H9 (cell line): ENCODE measurements at regions not wholly inside any gene's neighbourhood (a gene's known extent, or its start where the extent isn't known, plus 50 kb on each side); places are given as distances from the start of the nearest gene placed in this dataset.

Source experiments
- DNase-seq: peaks from one replicate; pipeline ENCODE4 v3.0.0-alpha.2; 2017
- H2AFZ ChIP-seq: one replicate; pipeline ENCODE4 v1.6.1; 2013; ENCODE audit warnings: mild to moderate bottlenecking, low read length, control low read depth, moderate library complexity
- H2AK5ac ChIP-seq: 2 replicates; pipeline ENCODE4 v1.6.1; 2013; ENCODE audit warnings: low read length, control low read depth, mixed read lengths; ENCODE audit not compliant: insufficient read length
- H2BK120ac ChIP-seq: one replicate; pipeline ENCODE4 v1.6.1; 2013; ENCODE audit warnings: low read depth, mild to moderate bottlenecking, low read length, control low read depth, inconsistent platforms; ENCODE audit not compliant: poor library complexity, severe bottlenecking
- H2BK12ac ChIP-seq: 2 replicates; pipeline ENCODE4 v1.6.1; 2013; ENCODE audit warnings: low read length, control low read depth, mixed read lengths, low read depth; ENCODE audit not compliant: insufficient read length
- H2BK15ac ChIP-seq: 2 replicates; pipeline ENCODE4 v1.6.1; 2013; ENCODE audit warnings: low read depth, low read length, control low read depth
- H2BK20ac ChIP-seq: one replicate; pipeline ENCODE4 v1.6.1; 2013; ENCODE audit warnings: low read depth, mild to moderate bottlenecking, low read length, control low read depth, inconsistent platforms; ENCODE audit not compliant: poor library complexity, severe bottlenecking
- H2BK5ac ChIP-seq: 2 replicates; pipeline ENCODE4 v1.6.1; 2013; ENCODE audit warnings: low read length, control low read depth, mixed read lengths; ENCODE audit not compliant: insufficient read length
- H3K14ac ChIP-seq: 2 replicates; pipeline ENCODE4 v1.6.1; 2013; ENCODE audit warnings: low read length, control low read depth; ENCODE audit not compliant: insufficient read depth
- H3K18ac ChIP-seq: 2 replicates; pipeline ENCODE4 v1.6.1; 2013; ENCODE audit warnings: low read depth, mild to moderate bottlenecking, mixed read lengths, low read length, control low read depth; ENCODE audit not compliant: insufficient read length
- H3K23ac ChIP-seq: 2 replicates; pipeline ENCODE4 v1.6.1; 2013; ENCODE audit warnings: low read length, control low read depth, mixed read lengths, low read depth; ENCODE audit not compliant: insufficient read length
- H3K23me2 ChIP-seq: 2 replicates; pipeline ENCODE4 v1.6.1; 2013; ENCODE audit warnings: low read depth, mild to moderate bottlenecking, mixed read lengths, low read length, control low read depth; ENCODE audit not compliant: insufficient read length, poor library complexity, severe bottlenecking
- H3K27ac ChIP-seq: 2 replicates; pipeline ENCODE4 v1.5.1; 2013; ENCODE audit warnings: low read length, control low read depth, mixed read lengths, low read depth; ENCODE audit not compliant: insufficient read length
- H3K27me3 ChIP-seq: 2 replicates; pipeline ENCODE4 v1.6.1; 2013; ENCODE audit warnings: low read length, control low read depth, inconsistent platforms; ENCODE audit not compliant: insufficient read depth
- H3K4ac ChIP-seq: 2 replicates; pipeline ENCODE4 v1.6.1; 2013; ENCODE audit warnings: low read depth, mild to moderate bottlenecking, control low read depth, inconsistent platforms, low read length, moderate library complexity
- H3K4me1 ChIP-seq: 2 replicates; pipeline ENCODE4 v1.6.1; 2013; ENCODE audit warnings: low read length, control low read depth, inconsistent platforms; ENCODE audit not compliant: insufficient read depth
- H3K4me2 ChIP-seq: 2 replicates; pipeline ENCODE4 v1.6.1; 2013; ENCODE audit warnings: low read length, control low read depth, mixed read lengths; ENCODE audit not compliant: insufficient read length, insufficient read depth
- H3K56ac ChIP-seq: 2 replicates; pipeline ENCODE4 v1.6.1; 2013; ENCODE audit warnings: low read depth, mild to moderate bottlenecking, mixed read lengths, low read length, control low read depth; ENCODE audit not compliant: insufficient read length
- H3K79me1 ChIP-seq: 2 replicates; pipeline ENCODE4 v1.6.1; 2013; ENCODE audit warnings: low read depth, mild to moderate bottlenecking, moderate library complexity, low read length, control low read depth, inconsistent platforms; ENCODE audit not compliant: insufficient read depth, poor library complexity, severe bottlenecking
- H3K79me2 ChIP-seq: 2 replicates; pipeline ENCODE4 v1.6.1; 2013; ENCODE audit warnings: low read length, control low read depth, inconsistent platforms; ENCODE audit not compliant: insufficient read depth
- H3K9ac ChIP-seq: 2 replicates; pipeline ENCODE4 v1.6.1; 2013; ENCODE audit warnings: low read length, control low read depth, mixed read lengths; ENCODE audit not compliant: insufficient read length; ENCODE audit errors: extremely low read depth
- H3K9me3 ChIP-seq: one replicate; pipeline ENCODE4 v1.6.1; 2013; ENCODE audit warnings: low read depth, low read length, inconsistent platforms; ENCODE audit not compliant: control insufficient read depth
- H3T11ph ChIP-seq: one replicate; pipeline ENCODE4 v1.6.1; 2013; ENCODE audit warnings: mild to moderate bottlenecking, low read length, control low read depth, inconsistent platforms
- H4K20me1 ChIP-seq: one replicate; pipeline ENCODE4 v1.6.1; 2013; ENCODE audit not compliant: control insufficient read depth, insufficient read length, insufficient read depth
- H4K5ac ChIP-seq: 2 replicates; pipeline ENCODE4 v1.6.1; 2013; ENCODE audit warnings: low read depth, mild to moderate bottlenecking, mixed read lengths, low read length, control low read depth; ENCODE audit not compliant: insufficient read length
- H4K8ac ChIP-seq: replicated peaks from 2 replicates; pipeline ENCODE4 v1.6.1; 2013; ENCODE audit warnings: low read length, control low read depth, mixed read lengths, low read depth; ENCODE audit not compliant: insufficient read length
- H4K91ac ChIP-seq: 2 replicates; pipeline ENCODE4 v1.6.1; 2013; ENCODE audit warnings: low read depth, mild to moderate bottlenecking, moderate library complexity, mixed read lengths, low read length, control low read depth; ENCODE audit not compliant: insufficient read length
- H3K27ac Mint-ChIP-seq, 3 experiments: 2 replicates in 2 of 3; 3 replicates in 1 of 3; pipeline ENCODE4 v1.8.0; 2020 to 2021; ENCODE audit warnings: mixed read lengths in 3 of 3, mild to moderate bottlenecking in 1 of 3, moderate library complexity in 1 of 3
- H3K27me3 Mint-ChIP-seq: 2 replicates; pipeline ENCODE4 v1.8.0; 2021; ENCODE audit warnings: low read depth, mild to moderate bottlenecking, moderate library complexity, mixed read lengths
- H3K36me3 Mint-ChIP-seq, 3 experiments: 2 replicates in 2 of 3; 3 replicates in 1 of 3; pipeline ENCODE4 v1.8.0; 2020 to 2021; ENCODE audit warnings: low read depth in 3 of 3, mixed read lengths in 3 of 3; ENCODE audit not compliant: insufficient read depth in 1 of 3
- H3K4me1 Mint-ChIP-seq, 2 experiments: 2 replicates each; pipeline ENCODE4 v1.8.0; 2020; ENCODE audit warnings: mixed read lengths in 2 of 2
- H3K4me3 Mint-ChIP-seq, 2 experiments: 2 replicates in 1 of 2; 3 replicates in 1 of 2; pipeline ENCODE4 v1.8.0; 2020 to 2021; ENCODE audit warnings: mild to moderate bottlenecking in 2 of 2, mixed read lengths in 2 of 2, moderate library complexity in 1 of 2
- H3K9me3 Mint-ChIP-seq, 2 experiments: 2 replicates in 1 of 2; 3 replicates in 1 of 2; pipeline ENCODE4 v1.8.0; 2020; ENCODE audit warnings: mild to moderate bottlenecking in 2 of 2, mixed read lengths in 2 of 2, moderate library complexity in 1 of 2
- CTCF ChIP-seq: fragments of 200-600 bp; sonication (generic); conservative IDR thresholded peaks from 3 replicates; pipeline ENCODE4 v1.8.0; 2021; ENCODE audit warnings: antibody characterized with exemption, mild to moderate bottlenecking
- WGBS: extraction: QIAGEN DNeasy Blood & Tissue Kit; methylation state at CpG from one replicate; pipeline ENCODE4 v1.1.7; 2013; ENCODE audit warnings: missing lambda C conversion rate, low lambda C conversion rate, mixed read lengths; ENCODE audit not compliant: insufficient read length; ENCODE audit errors: extremely low coverage; 5-methylcytosine and 5-hydroxymethylcytosine counted together

GRCh38 chr2:122135021-122135937 is 379.8 kb downstream of the TSN start:
- Histone ChIP-seq H3K9me3 (no peaks in the 10 kb centered on the region), H3K4me2 (no peak overlapping the region), H3K79me1 (no peaks in the 10 kb centered on the region), H2BK15ac (no peak overlapping the region), H3K23me2 (no peaks in the 10 kb centered on the region), H3K18ac (no peak overlapping the region), H2AK5ac (no peak overlapping the region), H3K56ac (no peak overlapping the region), H4K20me1 (no peaks in the 10 kb centered on the region), H3K9ac (no peak overlapping the region), H2BK5ac (no peak overlapping the region), H4K91ac (no peak overlapping the region), H3T11ph (no peak overlapping the region), H4K8ac (no peak overlapping the region), H3K4me1 (no peaks in the 10 kb centered on the region), H3K4ac (no peak overlapping the region), H3K79me2 (no peaks in the 10 kb centered on the region), H2BK120ac (no peak overlapping the region), H2BK12ac (no peak overlapping the region), H4K5ac (no peak overlapping the region), H2AFZ (no peak overlapping the region), H3K23ac (no peak overlapping the region), H3K27ac (no peak overlapping the region), H3K27me3 (no peaks in the 10 kb centered on the region), H2BK20ac (no peak overlapping the region), H3K14ac (no peak overlapping the region)
- H3K27me3 Mint-ChIP-seq, result peaks cover 2% of the 10 kb centered on the region; the same call in 1 of the 2 replicates
- H3K4me3 Mint-ChIP-seq, result no peak overlapping the region
- no peak for TF ChIP-seq CTCF
- H3K27ac Mint-ChIP-seq, result no peak overlapping the region
- peaks cover 6 to 10% of the 10 kb centered on the region in 2 experiments for H3K4me1 Mint-ChIP-seq
- WGBS, result no CpG with 5 or more reads among the region's 10 CpGs
- no peak for DNase-seq
- H3K9me3 Mint-ChIP-seq, result peaks cover 6 to 11% of the 10 kb centered on the region in 2 experiments
- H3K36me3 Mint-ChIP-seq, result peaks cover 2 to 7% (median 4%) of the 10 kb centered on the region in 3 experiments; a peak in 4 of 7 replicates
